HG03575 (cell line): ENCODE measurements at regions not wholly inside any gene's neighbourhood (a gene's known extent, or its start where the extent isn't known, plus 50 kb on each side); places are given as distances from the start of the nearest gene placed in this dataset.
"Not testable (repeated sequence)": the region's sequence is repeated elsewhere in the genome, so short reads cannot be mapped to it uniquely, and the experiment has no call there.

ENCODE experiments used
- ATAC-seq: cut with Tn5 transposase; IDR thresholded peaks from one replicate; pipeline ENCODE4 v1.9.1; 2021; ENCODE audit not compliant: unreplicated experiment, insufficient number of reproducible peaks, low FRiP score; ENCODE audit errors: extremely low read depth

DNA sequence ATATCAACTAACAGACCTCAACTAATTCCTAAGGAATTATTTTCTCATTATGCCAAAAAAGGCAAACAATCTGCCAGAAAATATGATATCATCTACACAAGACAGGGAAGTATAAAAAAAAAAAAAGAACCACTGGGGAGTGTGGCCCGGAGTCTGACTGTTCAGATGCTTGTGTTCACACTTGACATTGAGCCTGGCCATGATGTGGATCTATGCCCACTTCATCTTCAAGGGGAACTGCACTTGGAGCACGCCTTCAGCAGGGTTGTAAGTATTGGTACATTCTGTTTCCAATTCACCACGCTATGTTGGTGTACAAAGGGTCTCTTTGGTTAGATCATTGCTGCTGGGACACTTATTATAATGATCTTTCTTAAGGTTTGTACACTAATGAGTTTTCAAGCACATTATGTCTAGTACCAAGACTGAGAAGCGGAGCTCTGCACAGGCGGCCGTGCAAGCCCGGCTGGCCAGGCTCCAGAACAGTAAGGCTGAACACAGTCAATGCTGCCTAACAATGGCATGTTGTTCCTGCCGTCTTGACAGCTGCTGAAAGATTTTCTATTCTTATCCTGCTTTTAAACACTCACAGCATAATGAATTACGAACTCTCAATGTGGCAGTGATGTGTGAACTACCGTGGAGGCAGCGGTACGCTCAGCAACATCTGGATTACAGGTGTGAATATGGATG lies 788.4 kb upstream of the SOX11 start:
- no peak for ATAC-seq

DNA sequence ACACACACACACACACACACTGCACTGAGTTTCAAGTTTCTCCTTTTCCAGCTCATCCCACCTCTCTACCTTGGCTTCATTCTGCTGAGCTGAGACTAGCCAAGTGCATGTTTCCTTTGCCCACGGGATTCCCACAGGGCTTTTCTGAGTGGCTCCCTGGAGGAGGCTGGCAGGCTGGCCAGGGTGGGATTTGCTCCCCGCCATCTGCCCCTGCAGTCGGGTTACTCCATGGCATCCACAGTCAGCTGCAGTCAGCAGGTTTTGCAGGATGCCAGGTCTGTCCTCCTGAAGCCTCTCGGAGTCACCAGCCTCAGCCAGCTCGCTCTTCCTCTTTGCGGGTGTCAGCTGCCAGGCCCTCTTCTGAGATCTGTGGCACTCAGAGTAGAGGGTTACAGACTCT lies 783.7 kb upstream of the SOX11 start:
- ATAC-seq = no peak

- no peak for ATAC-seq
Observed at GRCh38 chr2:4909346-4910009, 782.7 kb upstream of the SOX11 start.

DNA sequence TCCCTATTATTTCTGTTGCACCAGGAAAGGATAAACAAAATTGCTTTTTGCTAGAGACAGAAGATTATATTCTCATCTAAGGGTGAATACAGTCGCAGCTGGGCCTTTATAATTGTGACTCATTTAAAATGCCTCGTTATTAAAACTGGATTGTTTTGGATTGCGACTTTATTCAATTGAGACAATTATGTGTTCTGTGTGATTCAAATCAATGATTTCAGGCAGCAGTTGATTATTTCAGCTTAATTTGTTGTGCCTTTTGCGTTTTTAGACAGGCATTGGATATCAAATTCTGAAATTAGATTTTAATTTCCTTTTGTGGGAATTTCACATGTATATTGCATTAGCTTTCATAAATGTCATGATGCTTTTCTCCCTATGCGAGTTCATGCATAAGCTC lies 778.1 kb upstream of the SOX11 start:
- ATAC-seq = no peak

GRCh38 chr2:4914551-4914950 lies 777.6 kb upstream of the SOX11 start:
- ATAC-seq = no peak

- ATAC-seq = no peak
Observed at GRCh38 chr2:4915357-4915756, 776.8 kb upstream of the SOX11 start.

- no peak for ATAC-seq
Observed at GRCh38 chr2:4916094-4916493, 776.1 kb upstream of the SOX11 start.

DNA sequence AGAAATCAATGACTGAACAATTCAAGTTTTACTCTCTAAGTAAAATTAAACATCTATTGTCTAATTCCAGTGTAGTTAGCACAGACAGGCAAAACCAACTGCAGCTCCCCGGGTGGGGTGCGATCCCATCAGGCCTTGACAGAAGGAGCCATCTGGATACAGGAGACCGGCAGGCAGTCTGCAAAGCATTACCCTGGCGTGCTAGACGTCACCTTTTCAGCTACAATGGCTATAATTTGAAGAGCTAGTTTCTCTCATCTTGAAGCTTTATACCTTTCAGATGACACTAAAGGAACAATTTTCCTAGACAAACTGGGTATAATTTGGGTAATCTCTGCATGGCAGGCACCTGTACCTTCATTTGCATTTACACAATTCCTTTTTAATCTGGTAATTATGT lies 761.5 kb upstream of the SOX11 start:
- no peak for ATAC-seq

DNA sequence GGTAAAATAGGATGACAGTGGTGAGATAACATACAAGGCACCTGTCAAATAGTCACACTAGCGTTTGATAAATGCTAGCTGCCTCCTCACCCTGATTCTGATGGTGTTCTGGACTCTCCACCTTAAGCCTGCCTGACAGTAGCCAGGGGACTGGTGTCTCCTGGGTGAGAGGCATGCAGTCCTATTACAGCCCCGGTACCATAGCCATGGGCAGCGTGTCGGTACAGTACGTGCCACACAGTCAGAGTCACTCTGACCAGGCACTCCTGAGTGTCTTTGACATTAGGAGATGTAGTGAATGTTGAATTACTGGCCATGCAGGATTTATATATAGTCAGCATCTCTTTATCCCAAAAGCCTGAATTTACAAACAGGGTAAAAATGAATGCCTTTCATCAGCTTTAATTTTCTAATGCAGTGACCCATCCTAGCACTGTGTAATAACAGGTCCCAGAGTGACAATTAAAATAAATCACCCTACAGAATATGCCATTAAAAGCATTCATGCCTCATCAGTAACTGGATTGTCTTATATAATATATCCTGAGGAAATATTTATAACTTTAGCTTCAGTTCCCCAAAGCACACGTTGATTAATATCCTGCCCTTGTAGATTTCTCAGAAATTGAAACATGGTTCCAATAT lies 760.3 kb upstream of the SOX11 start:
- no peak for ATAC-seq

DNA sequence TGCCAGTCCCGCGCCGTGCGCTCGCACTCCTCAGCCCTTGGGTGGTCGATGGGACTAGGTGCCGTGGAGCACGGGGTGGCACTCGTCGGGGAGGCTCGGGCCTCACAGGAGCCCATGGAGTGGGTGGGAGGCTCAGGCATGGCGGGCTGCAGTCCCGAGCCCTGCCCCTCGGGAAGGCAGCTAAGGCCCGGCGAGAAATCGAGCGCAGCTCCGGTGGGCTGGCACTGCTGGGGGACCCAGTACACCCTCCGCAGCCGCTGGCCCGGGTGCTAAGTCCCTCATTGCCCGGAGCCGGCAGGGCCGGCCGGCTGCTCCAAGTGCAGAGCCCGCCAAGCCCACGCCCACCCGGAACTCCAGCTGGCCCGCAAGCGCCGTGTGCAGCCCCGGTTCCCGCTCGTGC lies 756.9 kb upstream of the SOX11 start:
- ATAC-seq = not testable (repeated sequence)

GRCh38 chr2:4937550-4937949 lies 754.6 kb upstream of the SOX11 start:
- no peak for ATAC-seq

DNA sequence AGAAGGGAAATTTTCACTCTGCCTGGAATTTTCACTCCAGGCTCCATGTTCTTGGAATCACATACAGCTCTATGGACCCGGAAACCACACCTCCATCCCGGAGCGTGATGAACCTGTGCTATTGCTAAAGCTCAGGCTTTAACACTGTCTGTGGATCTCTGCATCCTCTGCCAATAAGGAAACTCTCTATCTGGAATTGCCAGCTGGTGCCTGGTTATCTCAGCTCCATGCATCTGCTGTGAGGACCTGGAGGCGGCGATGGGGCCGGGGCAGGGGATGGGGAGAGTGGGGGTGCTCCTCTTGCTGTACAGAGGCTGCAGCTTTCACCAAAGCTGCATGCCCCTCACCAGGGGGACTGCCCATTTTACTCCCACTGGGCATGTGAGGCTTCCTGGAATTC lies 754.0 kb upstream of the SOX11 start:
- no peak for ATAC-seq

DNA sequence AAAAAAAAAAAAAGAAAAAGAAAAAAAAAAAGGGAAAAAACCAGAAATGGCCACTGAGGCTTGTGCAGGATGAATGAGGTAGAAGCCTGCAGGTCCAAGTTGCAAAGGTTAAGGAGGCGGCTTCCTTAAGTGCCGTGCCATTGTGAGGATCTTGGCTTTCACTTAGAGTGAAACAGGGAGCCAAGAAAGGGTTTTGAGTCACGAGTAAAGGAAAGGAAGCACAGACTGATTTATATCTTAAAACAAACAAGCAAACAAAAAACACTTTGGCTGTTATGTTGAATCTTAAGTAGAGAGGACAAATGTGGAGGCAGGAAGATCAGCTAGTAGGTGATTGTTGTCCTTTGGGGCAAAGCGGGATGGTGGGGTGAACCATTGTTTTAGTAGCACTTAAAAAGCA lies 749.7 kb upstream of the SOX11 start:
- ATAC-seq = no peak

DNA sequence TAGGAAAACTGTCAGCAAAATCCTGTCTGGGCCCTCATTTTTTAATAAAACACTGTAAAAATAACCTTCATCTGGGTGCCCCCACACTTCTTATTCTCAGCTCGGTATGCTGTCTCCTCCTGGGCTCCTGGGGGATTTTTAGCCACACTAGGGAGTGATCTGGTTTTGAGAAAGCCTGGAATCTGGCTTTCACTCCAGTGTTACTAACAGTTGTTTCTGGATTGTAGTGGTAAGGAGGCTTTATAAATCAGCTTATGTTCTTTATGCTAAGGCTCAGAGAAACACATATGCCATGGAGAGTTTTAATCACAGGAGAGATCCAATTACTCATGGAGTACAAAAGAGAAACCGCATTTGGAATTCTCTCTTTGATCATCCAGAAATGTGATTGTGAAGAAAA lies 744.3 kb upstream of the SOX11 start:
- ATAC-seq = no peak

GRCh38 chr2:4951368-4951767 lies 740.8 kb upstream of the SOX11 start:
- no peak for ATAC-seq

- no peak for ATAC-seq
Observed at GRCh38 chr2:4959219-4959618, 733.0 kb upstream of the SOX11 start.

DNA sequence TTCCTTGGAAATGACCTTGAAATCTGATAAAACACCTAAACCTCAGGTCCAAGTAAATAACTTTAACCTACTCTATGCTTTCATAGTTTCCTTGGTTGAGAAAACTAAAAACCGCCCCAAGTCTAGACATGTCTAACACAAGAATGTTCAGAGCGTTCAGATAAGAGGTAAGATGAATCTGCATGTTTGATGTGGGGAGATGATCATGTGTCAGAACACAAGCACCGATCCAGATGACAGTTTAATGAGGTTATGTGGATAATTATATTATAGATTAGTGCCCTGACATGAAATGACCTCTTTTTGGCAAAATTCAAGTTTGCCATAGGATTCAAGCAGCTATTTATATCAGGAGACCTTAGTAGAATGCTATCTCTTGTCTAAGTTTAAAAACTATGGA lies 729.8 kb upstream of the SOX11 start:
- no peak for ATAC-seq

- no peak for ATAC-seq
Observed at GRCh38 chr2:4963106-4963505, 729.1 kb upstream of the SOX11 start.

- ATAC-seq = no peak
Observed at GRCh38 chr2:4964001-4964540, 728.1 kb upstream of the SOX11 start.

DNA sequence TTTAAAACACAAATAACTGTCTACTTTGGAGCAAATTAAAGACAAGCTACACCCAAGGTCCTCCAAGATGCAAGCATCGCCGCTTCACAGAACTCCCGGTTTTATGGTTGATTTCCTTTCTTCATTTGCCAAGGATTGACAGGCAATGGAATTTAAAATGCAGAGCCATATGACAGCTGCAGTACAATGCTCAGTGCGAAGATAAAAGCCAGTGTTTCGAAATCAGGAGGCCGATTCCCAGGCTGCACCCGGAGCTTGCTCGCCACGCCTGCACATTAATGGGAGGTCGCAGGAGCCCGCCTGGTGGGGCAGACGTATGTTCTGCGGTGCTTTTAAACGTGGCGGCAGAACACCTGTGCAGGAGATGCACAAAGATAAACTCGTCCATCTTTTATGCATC lies 727.6 kb upstream of the SOX11 start:
- ATAC-seq = no peak
